Psoas muscle (tissue), 7 donors: ENCODE measurements at regions not wholly inside any gene's neighbourhood (a gene's known extent, or its start where the extent isn't known, plus 50 kb on each side); places are given as distances from the start of the nearest gene placed in this dataset.

ENCODE experiments used
- ATAC-seq, 4 donors: fragments of 200-7000 bp; cut with Tn5 transposase; one replicate each; pipeline ENCODE4 v1.9.1; 2020; ENCODE audit warnings: moderate library complexity in 3 of 4, mild to moderate bottlenecking in 2 of 4
- DNase-seq, 2 donors: peaks; one replicate each; pipeline ENCODE4 v3.0.0-alpha.2; 2020
- H3K27ac ChIP-seq: fragments of 200-600 bp; one replicate; pipeline ENCODE4 v1.8.0; 2022
- H3K27me3 ChIP-seq, 3 donors: fragments of 200-600 bp in 1 of 3; one replicate each; pipeline versions ENCODE4 v1.6.1 to v1.8.0; 2013 to 2022; ENCODE audit warnings: low read length in 2 of 3, mild to moderate bottlenecking in 2 of 3, moderate library complexity in 1 of 3; ENCODE audit not compliant: insufficient read depth in 3 of 3
- H3K36me3 ChIP-seq, 2 donors: fragments of 200-600 bp in 1 of 2; one replicate each; pipeline versions ENCODE4 v1.6.1 to v1.8.0; 2013 to 2022; ENCODE audit warnings: low read depth in 1 of 2, mild to moderate bottlenecking in 1 of 2, moderate library complexity in 1 of 2; ENCODE audit not compliant: insufficient read depth in 1 of 2
- H3K4me1 ChIP-seq: fragments of 200-600 bp; one replicate; pipeline ENCODE4 v1.8.0; 2022
- H3K4me3 ChIP-seq: fragments of 200-600 bp; one replicate; pipeline ENCODE4 v1.8.0; 2022; ENCODE audit warnings: mild to moderate bottlenecking
- H3K9me3 ChIP-seq: fragments of 200-600 bp; one replicate; pipeline ENCODE4 v1.8.0; 2022
- CTCF ChIP-seq: fragments of 200-600 bp; IDR thresholded peaks from one replicate; pipeline ENCODE4 v1.8.0; 2022; ENCODE audit warnings: antibody characterized with exemption
- WGBS, 3 donors: extraction: QIAGEN DNeasy Blood & Tissue Kit; methylation state at CpG; one replicate each; pipeline versions ENCODE4 v1.1.6 to v1.1.7; 2013; 5-methylcytosine and 5-hydroxymethylcytosine counted together
- intact Hi-C, 2 donors: fragments of 100-400 bp; cut with DNase I; formaldehyde crosslinking; loops; one replicate each; pipeline versions ENCODE4 v1.11.0 to v1.14.2; 2022
- donor health status: healthy with polysubstance abuse.
- donor health status: DM: no; HTN: no; CAD: no; lungs with moderate emphysema.
- donor health status: Bipolar disorder and iron deficiency.
- donor health status: healthy.
- donor health status: DM: yes; HTN: yes; CAD: no.
- donor health status: DM: no; HTN: no; CAD: no.
- donor health status: DM: yes; HTN: yes; CAD: no.

DNA sequence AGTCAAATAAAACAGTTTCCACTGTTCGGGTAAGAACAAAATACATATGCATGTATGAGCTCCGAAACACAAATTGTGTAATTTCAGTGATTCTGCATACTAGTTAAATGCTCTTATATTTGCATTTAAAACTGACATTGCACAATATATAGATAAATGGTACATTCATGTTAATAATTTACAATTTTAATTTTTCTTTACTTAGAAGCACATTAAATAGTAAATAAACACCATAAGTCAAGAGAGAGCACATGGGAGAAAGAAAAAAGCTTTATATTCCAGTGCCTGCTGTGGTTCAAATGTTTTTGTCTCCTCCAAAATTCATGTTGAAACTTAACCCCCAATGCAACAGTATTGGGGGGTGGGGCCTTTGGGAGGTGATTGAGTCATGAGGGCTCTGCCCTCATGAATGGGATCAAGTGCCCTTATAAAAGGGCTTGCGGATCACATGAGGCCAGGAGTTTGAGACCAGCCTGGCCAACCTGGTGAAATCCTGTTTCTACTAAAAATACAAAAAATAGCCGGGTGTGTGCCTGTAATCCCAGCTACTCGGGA, 322.9 kb downstream of the BCOR start:
- H3K9me3 ChIP-seq: peaks cover 3% of the 10 kb centered on the region
- 70 to 97% (median 92%) methylated on average over 5 of the region's 5 CpGs for WGBS, 3 donors
- TF ChIP-seq CTCF: no peak
- no peak overlapping the region for H3K4me3 ChIP-seq
- no peak for DNase-seq
- H3K27me3 ChIP-seq: peaks cover 0 to 22% (median 0%) of the 10 kb centered on the region in 3 donors
- intact Hi-C loops: no loop called here
- ATAC-seq: no peak
- no peaks in the 10 kb centered on the region for H3K4me1 ChIP-seq
- H3K27ac ChIP-seq: no peak overlapping the region
- H3K36me3 ChIP-seq: no peaks in the 10 kb centered on the region

- DNase-seq (no peak), ATAC-seq (no peak)
- no peaks in the 10 kb centered on the region for H3K36me3 ChIP-seq
- intact Hi-C loops: no loop called here
- no peak for TF ChIP-seq CTCF
- peaks cover 10% of the 10 kb centered on the region for H3K9me3 ChIP-seq
- H3K4me3 ChIP-seq: no peak overlapping the region
- H3K27ac ChIP-seq: no peak overlapping the region
- peaks cover 0 to 11% (median 0%) of the 10 kb centered on the region in 3 donors for H3K27me3 ChIP-seq
- H3K4me1 ChIP-seq: no peaks in the 10 kb centered on the region
- WGBS, 3 donors: 74 to 86% (median 81%) methylated on average over 5 of the region's 5 CpGs
Measured at GRCh38 chrX:39777623-39778025, 320.1 kb downstream of the BCOR start.

GRCh38 chrX:39779952-39780783, 317.6 kb downstream of the BCOR start:
- H3K4me1 ChIP-seq: no peaks in the 10 kb centered on the region
- DNase-seq (no peak), ATAC-seq (no peak)
- intact Hi-C loops: no loop called here
- 78 to 87% (median 82%) methylated on average over 12 of the region's 12 CpGs for WGBS, 3 donors
- H3K9me3 ChIP-seq: peaks cover 10% of the 10 kb centered on the region
- no peak overlapping the region for H3K4me3 ChIP-seq
- H3K27ac ChIP-seq: no peak overlapping the region
- H3K27me3 ChIP-seq: peaks cover 0 to 10% (median 0%) of the 10 kb centered on the region in 3 donors
- TF ChIP-seq CTCF: no peak
- H3K36me3 ChIP-seq: no peaks in the 10 kb centered on the region

GRCh38 chrX:39782276-39782675, 315.5 kb downstream of the BCOR start:
- Histone ChIP-seq H3K4me3 (no peak overlapping the region), H3K9me3 (peaks cover 10% of the 10 kb centered on the region), H3K27ac (no peak overlapping the region), H3K4me1 (no peaks in the 10 kb centered on the region), H3K36me3 (no peaks in the 10 kb centered on the region), H3K27me3 (peaks cover 0 to 10% (median 0%) of the 10 kb centered on the region in 3 donors)
- TF ChIP-seq CTCF: no peak
- intact Hi-C loops: no loop called here
- DNase-seq (no peak), ATAC-seq (no peak)
- WGBS, 3 donors: 65 to 78% (median 77%) methylated on average over 4 of the region's 4 CpGs
